B cell (primary cell): ENCODE measurements at regions not wholly inside any gene's neighbourhood (a gene's known extent, or its start where the extent isn't known, plus 50 kb on each side); places are given as distances from the start of the nearest gene placed in this dataset.

Experiments used
- ATAC-seq: fragments of 200-7000 bp; cut with Tn5 transposase; one replicate; pipeline ENCODE4 v1.10.0; 2021; ENCODE audit warnings: low read depth, mild to moderate bottlenecking, moderate number of reproducible peaks, moderate library complexity
- CTCF ChIA-PET: fragments of 350-600 bp; sonication (Branson Sonifier 250); formaldehyde crosslinking; loops from one replicate; lab custom pipeline; 2021; ENCODE audit warnings: antibody characterized with exemption, inconsistent platforms; lab: Charles Lee
- POLR2A ChIA-PET: fragments of 350-600 bp; sonication (Branson Sonifier 250); formaldehyde crosslinking; loops from one replicate; lab custom pipeline; 2021; ENCODE audit warnings: antibody characterized with exemption; lab: Charles Lee
- DNase-seq: peaks from one replicate; pipeline ENCODE4 v3.0.0; 2013
- H2AFZ ChIP-seq: 2 replicates; pipeline ENCODE4 v1.6.1; 2012; ENCODE audit warnings: mild to moderate bottlenecking, low read depth, low read length; ENCODE audit not compliant: insufficient read depth, poor library complexity, severe bottlenecking
- H3K27ac ChIP-seq, 2 donors: 1 replicate in 1 of 2; 2 replicates in 1 of 2; pipeline ENCODE4 v1.5.1; 2012 to 2013; ENCODE audit warnings: low read length in 2 of 2, mild to moderate bottlenecking in 2 of 2, moderate library complexity in 1 of 2
- H3K27me3 ChIP-seq, 4 experiments: fragments of 200-600 bp in 1 of 4; sonication (generic) in 1 of 4; replicated peaks in 1 of 4; 1 replicate in 2 of 4; 2 replicates in 2 of 4; pipeline versions ENCODE4 v1.6.1 to v1.7.0; 2013 to 2016; ENCODE audit warnings: low read length in 3 of 4, mild to moderate bottlenecking in 2 of 4, mixed read lengths in 1 of 4, moderate library complexity in 1 of 4; ENCODE audit not compliant: insufficient read depth in 4 of 4, control insufficient read depth in 3 of 4; ENCODE audit errors: control extremely low read depth in 1 of 4
- H3K36me3 ChIP-seq, 2 experiments: replicated peaks in 1 of 2; 1 replicate in 1 of 2; 2 replicates in 1 of 2; pipeline versions ENCODE4 v1.6.1 to v1.7.1; 2013; ENCODE audit warnings: low read length in 1 of 2; ENCODE audit not compliant: insufficient read depth in 2 of 2, control insufficient read depth in 1 of 2; ENCODE audit errors: control extremely low read depth in 1 of 2, extremely low read depth in 1 of 2
- H3K4me1 ChIP-seq, 2 donors: fragments of 200-600 bp in 1 of 2; sonication (generic) in 1 of 2; 1 replicate in 1 of 2; 2 replicates in 1 of 2; pipeline versions ENCODE4 v1.5.1 to v1.6.1; 2013 to 2017; ENCODE audit warnings: low read length in 2 of 2; ENCODE audit not compliant: control insufficient read depth in 2 of 2, insufficient read depth in 2 of 2
- H3K4me2 ChIP-seq: replicated peaks from 2 replicates; pipeline ENCODE3; 2012; ENCODE audit warnings: mild to moderate bottlenecking, low read depth, low read length; ENCODE audit not compliant: poor library complexity, severe bottlenecking
- H3K4me3 ChIP-seq, 5 experiments: fragments of 200-600 bp in 1 of 5; sonication (generic) in 1 of 5; 1 replicate in 3 of 5; 2 replicates in 2 of 5; pipeline versions ENCODE4 v1.5.1 to v1.7.0; 2011 to 2016; ENCODE audit warnings: low read length in 4 of 5, mild to moderate bottlenecking in 4 of 5, low read depth in 2 of 5, control low read depth in 1 of 5, moderate library complexity in 1 of 5; ENCODE audit not compliant: insufficient read depth in 1 of 5; ENCODE audit errors: control extremely low read depth in 1 of 5, extremely low read depth in 1 of 5
- H3K79me2 ChIP-seq: fragments of 200-600 bp; sonication (generic); one replicate; pipeline ENCODE4 v1.6.0; 2016; ENCODE audit warnings: low read length; ENCODE audit not compliant: control insufficient read depth, insufficient read depth
- H3K9ac ChIP-seq: fragments of 200-600 bp; sonication (generic); 2 replicates; pipeline ENCODE4 v1.6.1; 2017; ENCODE audit warnings: mild to moderate bottlenecking, low read length, moderate library complexity
- H3K9me3 ChIP-seq, 3 donors: one replicate each; pipeline versions ENCODE4 v1.6.1 to v1.7.1; 2013; ENCODE audit warnings: low read length in 2 of 3; ENCODE audit not compliant: control insufficient read depth in 2 of 3, insufficient read depth in 1 of 3; ENCODE audit errors: control extremely low read depth in 1 of 3
- H4K20me1 ChIP-seq: 2 replicates; pipeline ENCODE4 v1.6.0; 2012; ENCODE audit warnings: mild to moderate bottlenecking, low read length; ENCODE audit not compliant: insufficient read depth, control insufficient read depth, poor library complexity, severe bottlenecking
- H3K27ac Mint-ChIP-seq: one replicate; pipeline ENCODE4 v1.8.0; 2021; ENCODE audit warnings: mixed read lengths
- H3K27me3 Mint-ChIP-seq: one replicate; pipeline ENCODE4 v1.8.0; 2021; ENCODE audit warnings: mixed read lengths
- H3K4me1 Mint-ChIP-seq: one replicate; pipeline ENCODE4 v1.8.0; 2021; ENCODE audit warnings: mixed read lengths
- H3K4me3 Mint-ChIP-seq: one replicate; pipeline ENCODE4 v1.8.0; 2021; ENCODE audit warnings: mixed read lengths
- H3K9me3 Mint-ChIP-seq: one replicate; pipeline ENCODE4 v1.8.0; 2022; ENCODE audit warnings: mixed read lengths; ENCODE audit not compliant: insufficient read depth
- EZH2 ChIP-seq: IDR thresholded peaks from 2 replicates; pipeline ENCODE4 v1.6.1; 2012; ENCODE audit warnings: borderline replicate concordance, low read depth, mild to moderate bottlenecking, moderate library complexity, low read length; ENCODE audit not compliant: insufficient read depth, poor library complexity, severe bottlenecking
- WGBS: methylation state at CpG from one replicate; pipeline ENCODE4 v1.1.5; 2013; ENCODE audit warnings: missing lambda C conversion rate; ENCODE audit not compliant: insufficient coverage; 5-methylcytosine and 5-hydroxymethylcytosine counted together
- intact Hi-C: fragments of 100-400 bp; cut with micrococcal nuclease; formaldehyde crosslinking; loops from one replicate; pipeline ENCODE4 v1.10.0; 2022
- TF ChIP-seq, protein P1 (sequence below): fragments of 200-600 bp; IDR thresholded peaks from one replicate; pipeline ENCODE4 v1.8.0; 2022; ENCODE audit warnings: antibody characterized with exemption, mild to moderate bottlenecking

DNA sequence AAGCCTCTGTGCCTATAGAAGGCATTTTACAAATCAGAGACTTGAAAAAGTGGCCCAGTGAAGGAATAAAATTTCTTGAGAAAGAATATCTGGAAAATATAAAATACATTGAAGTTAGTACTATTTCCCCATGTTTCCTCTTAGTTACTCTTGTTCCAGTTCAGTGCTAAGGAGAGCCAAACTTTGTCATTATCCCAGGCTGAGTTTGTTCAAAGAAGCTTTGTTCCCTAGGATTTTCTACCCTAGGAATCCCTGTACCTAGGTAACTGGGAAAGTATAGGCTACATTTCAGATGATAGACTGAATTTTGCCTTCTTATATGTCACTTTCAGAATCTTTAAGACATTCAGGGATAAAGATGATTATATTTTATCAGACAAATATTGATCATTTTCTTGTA is 1395.7 kb upstream of the MAP3K7 start:
- H3K4me3 ChIP-seq: no peak overlapping the region
- H3K4me2 ChIP-seq: no peak overlapping the region
- H3K9me3 ChIP-seq: no peaks in the 10 kb centered on the region
- no peak overlapping the region for H3K27ac ChIP-seq
- no peaks in the 10 kb centered on the region for H4K20me1 ChIP-seq
- no peaks in the 10 kb centered on the region for H3K27me3 Mint-ChIP-seq
- H3K4me1 ChIP-seq: no peaks in the 10 kb centered on the region
- no peak overlapping the region for H3K9ac ChIP-seq
- no peaks in the 10 kb centered on the region for H3K36me3 ChIP-seq
- H3K4me3 Mint-ChIP-seq: no peak overlapping the region
- TF ChIP-seq EZH2: no peak
- TF ChIP-seq, protein P1, sequence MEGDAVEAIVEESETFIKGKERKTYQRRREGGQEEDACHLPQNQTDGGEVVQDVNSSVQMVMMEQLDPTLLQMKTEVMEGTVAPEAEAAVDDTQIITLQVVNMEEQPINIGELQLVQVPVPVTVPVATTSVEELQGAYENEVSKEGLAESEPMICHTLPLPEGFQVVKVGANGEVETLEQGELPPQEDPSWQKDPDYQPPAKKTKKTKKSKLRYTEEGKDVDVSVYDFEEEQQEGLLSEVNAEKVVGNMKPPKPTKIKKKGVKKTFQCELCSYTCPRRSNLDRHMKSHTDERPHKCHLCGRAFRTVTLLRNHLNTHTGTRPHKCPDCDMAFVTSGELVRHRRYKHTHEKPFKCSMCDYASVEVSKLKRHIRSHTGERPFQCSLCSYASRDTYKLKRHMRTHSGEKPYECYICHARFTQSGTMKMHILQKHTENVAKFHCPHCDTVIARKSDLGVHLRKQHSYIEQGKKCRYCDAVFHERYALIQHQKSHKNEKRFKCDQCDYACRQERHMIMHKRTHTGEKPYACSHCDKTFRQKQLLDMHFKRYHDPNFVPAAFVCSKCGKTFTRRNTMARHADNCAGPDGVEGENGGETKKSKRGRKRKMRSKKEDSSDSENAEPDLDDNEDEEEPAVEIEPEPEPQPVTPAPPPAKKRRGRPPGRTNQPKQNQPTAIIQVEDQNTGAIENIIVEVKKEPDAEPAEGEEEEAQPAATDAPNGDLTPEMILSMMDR: no peak
- DNase-seq (no peak), ATAC-seq (no peak)
- H3K4me1 Mint-ChIP-seq: no peaks in the 10 kb centered on the region
- ChIA-PET POLR2A (no interaction called here), CTCF (no interaction called here)
- no peak overlapping the region for H3K27ac Mint-ChIP-seq
- H3K79me2 ChIP-seq: no peaks in the 10 kb centered on the region
- H3K9me3 Mint-ChIP-seq: no peaks in the 10 kb centered on the region
- no peak overlapping the region for H2AFZ ChIP-seq
- intact Hi-C loops: no loop called here
- H3K27me3 ChIP-seq: no peaks in the 10 kb centered on the region

GRCh38 chr6:91976797-91977196 is 1389.9 kb upstream of the MAP3K7 start:
- H3K4me2 ChIP-seq: no peak overlapping the region
- CTCF ChIA-PET: no interaction called here
- intact Hi-C loops: no loop called here
- no peaks in the 10 kb centered on the region for H3K27me3 Mint-ChIP-seq
- peaks cover 0 to 3% (median 0%) of the 10 kb centered on the region in 3 donors for H3K9me3 ChIP-seq
- no peaks in the 10 kb centered on the region for H3K27me3 ChIP-seq
- H3K9ac ChIP-seq: no peak overlapping the region
- peaks cover 2% of the 10 kb centered on the region for H3K9me3 Mint-ChIP-seq
- no peak overlapping the region for H3K4me3 ChIP-seq
- no peaks in the 10 kb centered on the region for H3K36me3 ChIP-seq
- no peak overlapping the region for H2AFZ ChIP-seq
- H4K20me1 ChIP-seq: no peaks in the 10 kb centered on the region
- H3K4me1 ChIP-seq: no peaks in the 10 kb centered on the region
- no peak overlapping the region for H3K27ac Mint-ChIP-seq
- DNase-seq: no peak
- ATAC-seq: no peak
- H3K79me2 ChIP-seq: no peaks in the 10 kb centered on the region
- H3K4me1 Mint-ChIP-seq: no peaks in the 10 kb centered on the region
- H3K27ac ChIP-seq: no peak overlapping the region
- POLR2A ChIA-PET: no interaction called here
- no peak overlapping the region for H3K4me3 Mint-ChIP-seq
- no CpG with 5 or more reads among the region's 1 CpG for WGBS
- TF ChIP-seq, protein P1: no peak
- no peak for TF ChIP-seq EZH2
